K562 (cell line): ENCODE measurements at regions not wholly inside any gene's neighbourhood (a gene's known extent, or its start where the extent isn't known, plus 50 kb on each side); places are given as distances from the start of the nearest gene placed in this dataset.
"Not testable (repeated sequence)": the region's sequence is repeated elsewhere in the genome, so short reads cannot be mapped to it uniquely, and the experiment has no call there.

Source experiments
- ATAC-seq: fragments of 200-7000 bp; cut with Tn5 transposase; 3 replicates; pipeline ENCODE4 v1.9.1; 2020; ENCODE audit warnings: moderate library complexity
- BruUV-seq: library from RNA; stranded (reverse); fragments of 400-500 nt; replicated peaks from 2 replicates; lab custom pipeline; 2021; lab: Mats Ljungman, UMichigan
- CTCF ChIA-PET: fragments of 300-600 bp; formaldehyde crosslinking; extraction: SDS; loops from one replicate; lab custom pipeline; 2021; ENCODE audit warnings: low intra/inter-chr PET ratio; lab: Yijun Ruan, JAX
- POLR2A ChIA-PET: fragments of 300-600, 350-650 bp; sonication (Branson Sonifier 250); formaldehyde crosslinking; extraction: SDS; loops from one replicate; lab custom pipeline; 2021; ENCODE audit warnings: antibody characterized with exemption, inconsistent platforms; lab: Yijun Ruan, JAX
- DNase-seq, 4 experiments: peaks; one replicate each; pipeline versions ENCODE4 v3.0.0 to v3.0.0-alpha.2; 2011 to 2018; ENCODE audit warnings: low spot score in 3 of 4, mixed read lengths in 3 of 4; ENCODE audit errors: extremely low read depth in 1 of 4
- FAIRE-seq: peaks from 2 replicates; lab custom pipeline; 2011; peaks lifted over from hg19 to GRCh38; lab: Jason Lieb, UNC
- H2AFZ ChIP-seq: 2 replicates; pipeline ENCODE4 v1.6.0; 2011; ENCODE audit warnings: low read depth, low read length, control low read depth, inconsistent platforms
- H3K27ac ChIP-seq: fragments of 200-600 bp; 3 replicates; pipeline ENCODE4 v1.8.0; 2011; ENCODE audit warnings: low read depth, mild to moderate bottlenecking, control low read depth, inconsistent platforms, low read length, moderate library complexity, mixed read lengths; ENCODE audit errors: extremely low read depth
- H3K27me3 ChIP-seq, 2 experiments: fragments of 300-600 bp in 1 of 2; 2 replicates in 1 of 2; 3 replicates in 1 of 2; pipeline versions ENCODE4 v1.6.0 to v1.8.0; 2011; ENCODE audit warnings: inconsistent platforms in 2 of 2, low read length in 2 of 2, mild to moderate bottlenecking in 1 of 2, mixed read lengths in 1 of 2, moderate library complexity in 1 of 2; ENCODE audit not compliant: control insufficient read depth in 2 of 2, insufficient read depth in 2 of 2
- H3K36me3 ChIP-seq: fragments of 300-600 bp; 3 replicates; pipeline ENCODE4 v1.8.0; 2011; ENCODE audit warnings: mild to moderate bottlenecking, low read length, inconsistent platforms; ENCODE audit not compliant: control insufficient read depth, insufficient read depth
- H3K4me1 ChIP-seq, 2 experiments: fragments of 200-600 bp in 1 of 2; replicated peaks in 1 of 2; 2 replicates in 1 of 2; 3 replicates in 1 of 2; pipeline versions ENCODE4 v1.5.1 to v1.8.0; 2011; ENCODE audit warnings: inconsistent platforms in 2 of 2, low read length in 2 of 2, mild to moderate bottlenecking in 1 of 2, mixed read lengths in 1 of 2, moderate library complexity in 1 of 2; ENCODE audit not compliant: control insufficient read depth in 2 of 2, insufficient read depth in 2 of 2
- H3K4me2 ChIP-seq: 2 replicates; pipeline ENCODE4 v1.6.1; 2011; ENCODE audit warnings: low read length, control low read depth, inconsistent platforms, mixed read lengths; ENCODE audit not compliant: insufficient read depth
- H3K4me3 ChIP-seq: fragments of 200-600 bp; sonication (generic), shearing (Covaris generic); 2 replicates; pipeline ENCODE4 v1.5.1; 2016; ENCODE audit warnings: control low read depth, inconsistent platforms
- H3K79me2 ChIP-seq: fragments of 200-600 bp; 3 replicates; pipeline ENCODE4 v1.8.0; 2011; ENCODE audit warnings: low read length, inconsistent platforms; ENCODE audit not compliant: control insufficient read depth, insufficient read depth
- H3K9ac ChIP-seq, 2 experiments: 2 replicates each; pipeline versions ENCODE4 v1.6.0 to v1.6.1; 2011; ENCODE audit warnings: low read depth in 2 of 2, low read length in 2 of 2, control low read depth in 1 of 2, inconsistent platforms in 1 of 2, mild to moderate bottlenecking in 1 of 2, mixed read lengths in 1 of 2; ENCODE audit not compliant: insufficient read depth in 1 of 2
- H3K9me1 ChIP-seq: one replicate; pipeline ENCODE4 v1.6.0; 2011; ENCODE audit warnings: inconsistent platforms, mild to moderate bottlenecking, low read length, moderate library complexity; ENCODE audit not compliant: control insufficient read depth, insufficient read depth
- H3K9me3 ChIP-seq: replicated peaks from 2 replicates; pipeline ENCODE4 v1.5.1; 2011; ENCODE audit warnings: low read depth, low read length, inconsistent platforms; ENCODE audit not compliant: control insufficient read depth, insufficient read depth
- H4K20me1 ChIP-seq: replicated peaks from 2 replicates; pipeline ENCODE4 v1.6.1; 2011; ENCODE audit warnings: low read length, inconsistent platforms, mixed read lengths; ENCODE audit not compliant: control insufficient read depth, insufficient read depth
- GABPB1 ChIP-seq: sonication (generic); formaldehyde crosslinking; IDR thresholded peaks from 2 replicates; pipeline ENCODE4 v1.8.0; 2022; ENCODE audit warnings: mild to moderate bottlenecking, missing genetic modification reagents
- KLF16 ChIP-seq: IDR thresholded peaks from 2 replicates; pipeline ENCODE4 v1.6.1; 2016; ENCODE audit warnings: antibody characterized with exemption
- MAX ChIP-seq: sonication (generic); formaldehyde crosslinking; IDR thresholded peaks from 2 replicates; pipeline ENCODE4 v1.9.0; 2022; ENCODE audit warnings: mild to moderate bottlenecking, missing genetic modification reagents
- MAZ ChIP-seq, 2 experiments: fragments of 450-650 bp in 1 of 2; sonication (generic) in 1 of 2; formaldehyde crosslinking; IDR thresholded peaks in 1 of 2; conservative IDR thresholded peaks in 1 of 2; 2 replicates each; pipeline versions ENCODE4 v1.4.0 to v1.5.0; 2020; ENCODE audit warnings: mild to moderate bottlenecking in 1 of 2, missing genetic modification reagents in 1 of 2
- PCBP1 ChIP-seq: fragments of 200-400 bp; formaldehyde crosslinking; IDR thresholded peaks from 2 replicates; pipeline ENCODE4 v1.6.1; 2018; ENCODE audit warnings: mild to moderate bottlenecking, low read depth, low read length; ENCODE audit not compliant: poor library complexity, severe bottlenecking
- RAD21 ChIP-seq, 2 experiments: fragments of 250-450 bp in 1 of 2; fragments of 450-650 bp in 1 of 2; sonication (Bioruptor Pico) in 1 of 2; formaldehyde crosslinking in 1 of 2; IDR thresholded peaks in 1 of 2; conservative IDR thresholded peaks in 1 of 2; 2 replicates each; pipeline versions ENCODE4 v1.4.0 to v1.8.0; 2020 to 2022; ENCODE audit warnings: mild to moderate bottlenecking in 2 of 2, moderate library complexity in 1 of 2
- RBM25 ChIP-seq: fragments of 200-400 bp; formaldehyde crosslinking; IDR thresholded peaks from 2 replicates; pipeline ENCODE4 v1.6.1; 2018; ENCODE audit warnings: low read length, low read depth, moderate library complexity; ENCODE audit not compliant: severe bottlenecking
- SP1 ChIP-seq: sonication (generic); formaldehyde crosslinking; IDR thresholded peaks from 2 replicates; pipeline ENCODE4 v1.8.1; 2022; ENCODE audit warnings: mild to moderate bottlenecking, missing genetic modification reagents
- WGBS: fragments of 100-300 bp; shearing (Covaris generic); methylation state at CpG from one replicate; pipeline ENCODE4 v1.1.6; 2016; ENCODE audit warnings: low coverage, mixed read lengths; ENCODE audit not compliant: insufficient coverage; ENCODE audit errors: missing lambda C conversion rate; 5-methylcytosine and 5-hydroxymethylcytosine counted together
- in situ Hi-C: fragments of 300-500 bp; cut with MboI; formaldehyde crosslinking; loops from 4 replicates; pipeline ENCODE4 v1.15.0; 2018; ENCODE audit warnings: inconsistent platforms, mixed read lengths
- intact Hi-C: fragments of 100-400 bp; cut with micrococcal nuclease; formaldehyde crosslinking; loops from 2 replicates; pipeline ENCODE4 v1.14.2; 2022
- TF ChIP-seq, protein P1 (sequence below), 2 experiments: fragments of 450-650 bp in 1 of 2; sonication (generic) in 1 of 2; formaldehyde crosslinking in 1 of 2; IDR thresholded peaks in 1 of 2; conservative IDR thresholded peaks in 1 of 2; 2 replicates each; pipeline versions ENCODE4 v1.6.1 to v1.8.1; 2016 to 2023; ENCODE audit warnings: mild to moderate bottlenecking in 2 of 2, moderate library complexity in 2 of 2, inconsistent platforms in 1 of 2, missing genetic modification reagents in 1 of 2

- ATAC-seq, H3K4me1 ChIP-seq, POLR2A ChIA-PET, H3K4me3 ChIP-seq, intact Hi-C loops, FAIRE-seq, in situ Hi-C loops, H2AFZ ChIP-seq, H3K4me2 ChIP-seq, H3K9me3 ChIP-seq, H3K9me1 ChIP-seq, H3K9ac ChIP-seq, DNase-seq, H4K20me1 ChIP-seq, H3K36me3 ChIP-seq, H3K27ac ChIP-seq, BruUV-seq, H3K79me2 ChIP-seq: not testable (repeated sequence)
- CTCF ChIA-PET: interaction anchor here (0.6 to 1.8 kb wide), 3 partner anchors 280 to 423 kb away, joined by 3 to 16 read pairs (median 4); no protein-coding TSS in a partner anchor
- 87% methylated on average over 6 of the region's 33 CpGs for WGBS
- peaks cover 0 to 14% of the 10 kb centered on the region in 2 experiments; a peak in 3 of 5 replicates for H3K27me3 ChIP-seq
Measured at GRCh38 chr17:83204736-83205386, 125.5 kb downstream of the METRNL start.

DNA sequence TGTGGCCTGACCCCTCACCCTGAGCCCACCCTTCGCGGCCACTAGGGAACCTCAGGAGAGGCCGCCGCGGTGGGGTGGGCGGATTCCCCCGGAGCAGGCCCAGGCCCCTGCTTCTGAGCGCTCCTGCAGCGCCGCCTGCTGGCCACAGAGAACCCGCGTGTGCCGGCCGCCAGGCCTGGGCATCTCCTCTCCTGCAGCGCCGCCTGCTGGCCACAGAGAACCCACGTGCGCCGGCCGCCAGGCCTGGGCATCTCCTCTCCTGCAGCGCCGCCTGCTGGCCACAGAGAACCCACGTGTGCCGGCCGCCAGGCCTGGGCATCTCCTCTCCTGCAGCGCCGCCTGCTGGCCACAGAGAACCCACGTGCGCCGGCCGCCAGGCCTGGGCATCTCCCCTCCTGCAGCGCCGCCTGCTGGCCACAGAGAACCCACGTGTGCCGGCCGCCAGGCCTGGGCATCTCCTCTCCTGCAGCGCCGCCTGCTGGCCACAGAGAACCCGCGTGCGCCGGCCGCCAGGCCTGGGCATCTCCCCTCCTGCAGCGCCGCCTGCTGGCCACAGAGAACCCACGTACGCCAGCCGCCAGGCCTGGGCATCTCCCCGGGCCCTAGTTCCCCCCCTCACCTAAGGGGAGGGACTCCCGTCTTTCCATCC is 126.1 kb downstream of the METRNL start:
- H3K9ac ChIP-seq, FAIRE-seq, H3K4me1 ChIP-seq, H3K27me3 ChIP-seq, intact Hi-C loops, H3K36me3 ChIP-seq, in situ Hi-C loops, BruUV-seq, H2AFZ ChIP-seq, H3K4me2 ChIP-seq, H3K79me2 ChIP-seq, H3K27ac ChIP-seq, ATAC-seq, H4K20me1 ChIP-seq, H3K4me3 ChIP-seq, POLR2A ChIA-PET, H3K9me1 ChIP-seq, H3K9me3 ChIP-seq: not testable (repeated sequence)
- DNase-seq: peak in 1 of 4 experiments; percentile 56
- 64% methylated on average over 5 of the region's 50 CpGs for WGBS
- CTCF ChIA-PET: interaction anchor here (0.6 to 1.8 kb wide), 10 partner anchors 158 to 967 kb away, joined by 3 to 16 read pairs (median 3); no protein-coding TSS in a partner anchor
- peak; percentile 66; the same call in 1 of the 2 replicates for TF ChIP-seq MAX (CRISPR knock-in tag)
- TF ChIP-seq SP1 (CRISPR knock-in tag): 0 out of 2 replicates have a peak, but pooled peaks have one; percentile 5
- TF ChIP-seq MAZ (CRISPR knock-in tag; conservative IDR thresholded peaks at IDR 0.05 in 1 of 2, IDR thresholded peaks at IDR 0.05 in 1 of 2): 0 out of 4 replicates have a peak, but pooled peaks of 1 of the 2 experiments have one; percentile 18
- TF ChIP-seq RBM25: peak; percentile 34
- TF ChIP-seq, protein P1, sequence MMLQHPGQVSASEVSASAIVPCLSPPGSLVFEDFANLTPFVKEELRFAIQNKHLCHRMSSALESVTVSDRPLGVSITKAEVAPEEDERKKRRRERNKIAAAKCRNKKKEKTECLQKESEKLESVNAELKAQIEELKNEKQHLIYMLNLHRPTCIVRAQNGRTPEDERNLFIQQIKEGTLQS (IDR thresholded peaks at IDR 0.05): peak; percentile 58
- TF ChIP-seq, protein P1 (CRISPR knock-in tag; conservative IDR thresholded peaks at IDR 0.05): not testable (repeated sequence)
- TF ChIP-seq GABPB1 (CRISPR knock-in tag): 0 out of 2 replicates have a peak, but pooled peaks have one; percentile 39
- 0 out of 2 replicates have a peak, but pooled peaks have one; percentile 16 for TF ChIP-seq KLF16
- peak; percentile 57 to 83 for TF ChIP-seq RAD21 (CRISPR knock-in tag; conservative IDR thresholded peaks at IDR 0.05 in 1 of 2, IDR thresholded peaks at IDR 0.05 in 1 of 2)
- peak; percentile 50 for TF ChIP-seq PCBP1
